B cell (primary cell): ENCODE measurements at regions not wholly inside any gene's neighbourhood (a gene's known extent, or its start where the extent isn't known, plus 50 kb on each side); places are given as distances from the start of the nearest gene placed in this dataset.

ENCODE experiments used
- EZH2 ChIP-seq: IDR thresholded peaks from 2 replicates; pipeline ENCODE4 v1.6.1; 2012; ENCODE audit warnings: borderline replicate concordance, low read depth, mild to moderate bottlenecking, moderate library complexity, low read length; ENCODE audit not compliant: insufficient read depth, poor library complexity, severe bottlenecking
- TF ChIP-seq, protein P1 (sequence below): fragments of 200-600 bp; IDR thresholded peaks from one replicate; pipeline ENCODE4 v1.8.0; 2022; ENCODE audit warnings: antibody characterized with exemption, mild to moderate bottlenecking

DNA sequence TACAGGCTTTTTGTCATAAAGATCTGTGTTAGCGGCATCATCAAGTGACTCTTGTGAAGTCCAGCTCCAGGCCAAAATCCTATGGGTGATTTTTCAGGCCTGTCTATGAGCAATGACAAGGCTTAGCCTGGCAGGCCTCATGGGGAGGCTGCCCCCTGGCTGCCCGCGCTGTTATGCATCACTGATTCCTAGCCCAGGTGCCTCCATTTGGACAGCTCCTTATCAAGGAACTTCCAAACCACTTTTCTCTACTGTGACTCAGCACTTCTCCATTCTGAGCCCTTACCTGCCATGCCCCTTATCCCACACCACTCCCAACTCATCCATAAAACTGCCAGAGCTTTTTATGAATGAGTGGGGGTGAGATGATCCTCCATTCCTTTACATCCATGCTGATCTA is 91.5 kb upstream of the C3orf80 start:
- TF ChIP-seq, protein P1, sequence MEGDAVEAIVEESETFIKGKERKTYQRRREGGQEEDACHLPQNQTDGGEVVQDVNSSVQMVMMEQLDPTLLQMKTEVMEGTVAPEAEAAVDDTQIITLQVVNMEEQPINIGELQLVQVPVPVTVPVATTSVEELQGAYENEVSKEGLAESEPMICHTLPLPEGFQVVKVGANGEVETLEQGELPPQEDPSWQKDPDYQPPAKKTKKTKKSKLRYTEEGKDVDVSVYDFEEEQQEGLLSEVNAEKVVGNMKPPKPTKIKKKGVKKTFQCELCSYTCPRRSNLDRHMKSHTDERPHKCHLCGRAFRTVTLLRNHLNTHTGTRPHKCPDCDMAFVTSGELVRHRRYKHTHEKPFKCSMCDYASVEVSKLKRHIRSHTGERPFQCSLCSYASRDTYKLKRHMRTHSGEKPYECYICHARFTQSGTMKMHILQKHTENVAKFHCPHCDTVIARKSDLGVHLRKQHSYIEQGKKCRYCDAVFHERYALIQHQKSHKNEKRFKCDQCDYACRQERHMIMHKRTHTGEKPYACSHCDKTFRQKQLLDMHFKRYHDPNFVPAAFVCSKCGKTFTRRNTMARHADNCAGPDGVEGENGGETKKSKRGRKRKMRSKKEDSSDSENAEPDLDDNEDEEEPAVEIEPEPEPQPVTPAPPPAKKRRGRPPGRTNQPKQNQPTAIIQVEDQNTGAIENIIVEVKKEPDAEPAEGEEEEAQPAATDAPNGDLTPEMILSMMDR = no peak
- no peak for TF ChIP-seq EZH2
